Calu3 (cell line): ENCODE measurements at regions not wholly inside any gene's neighbourhood (a gene's known extent, or its start where the extent isn't known, plus 50 kb on each side); places are given as distances from the start of the nearest gene placed in this dataset.

Source experiments
- BruUV-seq: library from RNA; stranded (reverse); fragments of 400-500 nt; replicated peaks from 2 replicates; lab custom pipeline; 2021; lab: Mats Ljungman, UMichigan
- CTCF ChIA-PET: fragments of 300-600 bp; sonication (Branson Sonifier 250); formaldehyde crosslinking; loops from one replicate; lab custom pipeline; 2022; ENCODE audit warnings: antibody characterized with exemption; lab: Charles Lee
- DNase-seq: peaks from one replicate; pipeline ENCODE4 v3.0.0; 2022
- H3K27ac Mint-ChIP-seq: one replicate; pipeline ENCODE4 v1.8.0; 2022; ENCODE audit warnings: mixed read lengths; ENCODE audit not compliant: unreplicated experiment
- H3K27me3 Mint-ChIP-seq: one replicate; pipeline ENCODE4 v1.8.0; 2022; ENCODE audit warnings: mixed read lengths; ENCODE audit not compliant: unreplicated experiment
- H3K36me3 Mint-ChIP-seq: one replicate; pipeline ENCODE4 v1.8.0; 2022; ENCODE audit warnings: mild to moderate bottlenecking, moderate library complexity, mixed read lengths; ENCODE audit not compliant: insufficient read depth, unreplicated experiment
- H3K4me1 Mint-ChIP-seq: one replicate; pipeline ENCODE4 v1.8.0; 2022; ENCODE audit warnings: mild to moderate bottlenecking, low read depth, mixed read lengths; ENCODE audit not compliant: unreplicated experiment
- H3K4me3 Mint-ChIP-seq: one replicate; pipeline ENCODE4 v1.8.0; 2022; ENCODE audit warnings: mild to moderate bottlenecking, low read depth, moderate library complexity, mixed read lengths; ENCODE audit not compliant: unreplicated experiment
- H3K9me3 Mint-ChIP-seq: one replicate; pipeline ENCODE4 v1.8.0; 2022; ENCODE audit warnings: low read depth, mixed read lengths; ENCODE audit not compliant: unreplicated experiment
- CTCF ChIP-seq: fragments of 200-600 bp; IDR thresholded peaks from one replicate; pipeline ENCODE4 v1.8.0; 2022; ENCODE audit warnings: antibody characterized with exemption; ENCODE audit not compliant: unreplicated experiment
- intact Hi-C: fragments of 100-400 bp; cut with micrococcal nuclease; formaldehyde crosslinking; loops from one replicate; pipeline ENCODE4 v1.10.0; 2022; ENCODE audit not compliant: unreplicated experiment

- no TSS peak for BruUV-seq
- no peak for DNase-seq
- no peaks in the 10 kb centered on the region for H3K36me3 Mint-ChIP-seq
- H3K4me1 Mint-ChIP-seq: peaks cover 25% of the 10 kb centered on the region
- TF ChIP-seq CTCF: no peak
- H3K9me3 Mint-ChIP-seq: peaks cover 3% of the 10 kb centered on the region
- H3K4me3 Mint-ChIP-seq: no peak overlapping the region
- no peak overlapping the region for H3K27ac Mint-ChIP-seq
- intact Hi-C loops: no loop called here
- no peaks in the 10 kb centered on the region for H3K27me3 Mint-ChIP-seq
- CTCF ChIA-PET: no interaction called here
Observed at GRCh38 chr18:22701795-22702194, 231.3 kb upstream of the RBBP8 start.

- no peaks in the 10 kb centered on the region for H3K27me3 Mint-ChIP-seq
- H3K4me3 Mint-ChIP-seq: no peak overlapping the region
- DNase-seq: no peak
- peaks cover 30% of the 10 kb centered on the region for H3K4me1 Mint-ChIP-seq
- CTCF ChIA-PET: no interaction called here
- TF ChIP-seq CTCF: no peak
- peaks cover 3% of the 10 kb centered on the region for H3K9me3 Mint-ChIP-seq
- no peaks in the 10 kb centered on the region for H3K36me3 Mint-ChIP-seq
- H3K27ac Mint-ChIP-seq: no peak overlapping the region
- BruUV-seq: no TSS peak
- intact Hi-C loops: no loop called here
Observed at GRCh38 chr18:22702806-22703205, 230.3 kb upstream of the RBBP8 start.

- intact Hi-C loops: no loop called here
- CTCF ChIA-PET: no interaction called here
- peak; percentile 43 for DNase-seq
- no peak overlapping the region for H3K4me3 Mint-ChIP-seq
- H3K4me1 Mint-ChIP-seq: peaks cover 33% of the 10 kb centered on the region
- peak; percentile 71 for TF ChIP-seq CTCF
- no peaks in the 10 kb centered on the region for H3K27me3 Mint-ChIP-seq
- no TSS peak for BruUV-seq
- no peak overlapping the region for H3K27ac Mint-ChIP-seq
- peaks cover 3% of the 10 kb centered on the region for H3K9me3 Mint-ChIP-seq
- H3K36me3 Mint-ChIP-seq: no peaks in the 10 kb centered on the region
Observed at GRCh38 chr18:22703883-22704585, 229.1 kb upstream of the RBBP8 start.

- CTCF ChIA-PET: no interaction called here
Observed at GRCh38 chr18:22704586-22704918, 228.6 kb upstream of the RBBP8 start.

More at GRCh38 chr18:22704586-22704918, 228.6 kb upstream of the RBBP8 start:
- peaks cover 3% of the 10 kb centered on the region for H3K9me3 Mint-ChIP-seq
- no peak overlapping the region for H3K27ac Mint-ChIP-seq
- BruUV-seq: no TSS peak
- H3K27me3 Mint-ChIP-seq: no peaks in the 10 kb centered on the region
- H3K36me3 Mint-ChIP-seq: no peaks in the 10 kb centered on the region
- DNase-seq: no peak
- peaks cover 37% of the 10 kb centered on the region for H3K4me1 Mint-ChIP-seq
- no peak overlapping the region for H3K4me3 Mint-ChIP-seq
- no peak for TF ChIP-seq CTCF
- intact Hi-C loops: no loop called here
